NB4 (cell line): ENCODE measurements at regions not wholly inside any gene's neighbourhood (a gene's known extent, or its start where the extent isn't known, plus 50 kb on each side); places are given as distances from the start of the nearest gene placed in this dataset.

Experiments
- POLR2A ChIP-seq: IDR thresholded peaks from 2 replicates; pipeline ENCODE4 v1.6.1; 2011; ENCODE audit warnings: mild to moderate bottlenecking; ENCODE audit not compliant: insufficient read length; ENCODE audit errors: extremely low read depth
- TF ChIP-seq, protein P1 (sequence below): IDR thresholded peaks from one replicate; pipeline ENCODE4 v1.5.1; 2012; ENCODE audit warnings: low read depth, low read length
- TF ChIP-seq, protein P2 (sequence below): IDR thresholded peaks from 2 replicates; pipeline ENCODE4 v1.6.1; 2011; ENCODE audit warnings: low read depth, low read length

DNA sequence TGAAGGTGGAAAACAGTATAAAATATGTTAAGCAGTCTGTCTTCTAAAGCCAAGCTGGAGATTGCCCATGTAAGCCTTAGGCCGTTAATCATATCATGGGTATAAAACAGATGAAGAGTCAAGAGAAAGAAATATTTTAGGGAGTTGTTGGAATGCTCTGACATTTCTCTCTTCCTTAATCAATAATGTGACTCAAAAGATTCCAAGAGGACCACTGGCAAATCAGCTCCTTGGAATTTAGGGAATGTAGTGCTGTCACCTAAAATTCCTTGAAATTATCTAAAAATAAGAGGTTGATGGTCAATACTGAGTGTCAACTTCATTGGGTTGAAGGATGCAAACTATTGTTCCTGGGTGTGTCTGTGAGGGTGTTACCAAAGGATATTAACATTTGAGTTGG, 525.9 kb downstream of the KCNA4 start:
- TF ChIP-seq, protein P1, sequence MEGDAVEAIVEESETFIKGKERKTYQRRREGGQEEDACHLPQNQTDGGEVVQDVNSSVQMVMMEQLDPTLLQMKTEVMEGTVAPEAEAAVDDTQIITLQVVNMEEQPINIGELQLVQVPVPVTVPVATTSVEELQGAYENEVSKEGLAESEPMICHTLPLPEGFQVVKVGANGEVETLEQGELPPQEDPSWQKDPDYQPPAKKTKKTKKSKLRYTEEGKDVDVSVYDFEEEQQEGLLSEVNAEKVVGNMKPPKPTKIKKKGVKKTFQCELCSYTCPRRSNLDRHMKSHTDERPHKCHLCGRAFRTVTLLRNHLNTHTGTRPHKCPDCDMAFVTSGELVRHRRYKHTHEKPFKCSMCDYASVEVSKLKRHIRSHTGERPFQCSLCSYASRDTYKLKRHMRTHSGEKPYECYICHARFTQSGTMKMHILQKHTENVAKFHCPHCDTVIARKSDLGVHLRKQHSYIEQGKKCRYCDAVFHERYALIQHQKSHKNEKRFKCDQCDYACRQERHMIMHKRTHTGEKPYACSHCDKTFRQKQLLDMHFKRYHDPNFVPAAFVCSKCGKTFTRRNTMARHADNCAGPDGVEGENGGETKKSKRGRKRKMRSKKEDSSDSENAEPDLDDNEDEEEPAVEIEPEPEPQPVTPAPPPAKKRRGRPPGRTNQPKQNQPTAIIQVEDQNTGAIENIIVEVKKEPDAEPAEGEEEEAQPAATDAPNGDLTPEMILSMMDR = no peak
- TF ChIP-seq, protein P2, sequence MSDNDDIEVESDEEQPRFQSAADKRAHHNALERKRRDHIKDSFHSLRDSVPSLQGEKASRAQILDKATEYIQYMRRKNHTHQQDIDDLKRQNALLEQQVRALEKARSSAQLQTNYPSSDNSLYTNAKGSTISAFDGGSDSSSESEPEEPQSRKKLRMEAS = no peak
- no peak for TF ChIP-seq POLR2A
